H1 (cell line): ENCODE measurements at regions not wholly inside any gene's neighbourhood (a gene's known extent, or its start where the extent isn't known, plus 50 kb on each side); places are given as distances from the start of the nearest gene placed in this dataset.

ENCODE experiments used
- ATF2 ChIP-seq: IDR thresholded peaks from 2 replicates; pipeline ENCODE4 v1.6.1; 2012; ENCODE audit warnings: low read length, inconsistent platforms
- BRCA1 ChIP-seq: IDR thresholded peaks from 2 replicates; pipeline ENCODE4 v1.6.1; 2012; ENCODE audit warnings: low read depth, low read length, improper control_type of control experiment
- CTBP2 ChIP-seq: IDR thresholded peaks from 2 replicates; pipeline ENCODE4 v1.7.0; 2011; ENCODE audit warnings: borderline replicate concordance, mild to moderate bottlenecking, moderate library complexity, mixed read lengths, low read length; ENCODE audit not compliant: insufficient read depth, insufficient read length
- RNF2 ChIP-seq: fragments of 200-900, 300-1000 bp; sonication (generic); IDR thresholded peaks from 2 replicates; pipeline ENCODE4 v1.7.1; 2016; ENCODE audit warnings: borderline replicate concordance, low read depth, mild to moderate bottlenecking, antibody characterized with exemption, low read length; ENCODE audit not compliant: poor library complexity, severe bottlenecking; ENCODE audit errors: missing control alignments
- SIN3A ChIP-seq, 2 experiments: IDR thresholded peaks in 1 of 2; conservative IDR thresholded peaks in 1 of 2; 2 replicates each; pipeline ENCODE4 v1.6.1; 2011 to 2012; ENCODE audit warnings: low read length in 2 of 2, improper control_type of control experiment in 1 of 2, low read depth in 1 of 2, mild to moderate bottlenecking in 1 of 2
- TF ChIP-seq, protein P1 (sequence below): IDR thresholded peaks from 2 replicates; pipeline ENCODE4 v1.6.1; 2011; ENCODE audit warnings: low read depth, mild to moderate bottlenecking, low read length; ENCODE audit not compliant: insufficient read depth

GRCh38 chr14:82432301-82433105 is 898.9 kb upstream of the SEL1L start (continued):
- TF ChIP-seq RNF2, result no peak
- TF ChIP-seq SIN3A (conservative IDR thresholded peaks at IDR 0.05 in 1 of 2, IDR thresholded peaks at IDR 0.05 in 1 of 2; ENCODE audit: low read depth in 1 of 2, low read length in 2 of 2), result no peak
- TF ChIP-seq, protein P1, sequence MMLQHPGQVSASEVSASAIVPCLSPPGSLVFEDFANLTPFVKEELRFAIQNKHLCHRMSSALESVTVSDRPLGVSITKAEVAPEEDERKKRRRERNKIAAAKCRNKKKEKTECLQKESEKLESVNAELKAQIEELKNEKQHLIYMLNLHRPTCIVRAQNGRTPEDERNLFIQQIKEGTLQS, result no peak
- no peak for TF ChIP-seq BRCA1
- no peak for TF ChIP-seq ATF2
- no peak for TF ChIP-seq CTBP2
